SH-SY5Y (cell line): ENCODE measurements at regions not wholly inside any gene's neighbourhood (a gene's known extent, or its start where the extent isn't known, plus 50 kb on each side); places are given as distances from the start of the nearest gene placed in this dataset.

ENCODE experiments used
- GATA2 ChIP-seq: IDR thresholded peaks from 2 replicates; pipeline ENCODE4 v1.6.1; 2011; ENCODE audit warnings: mild to moderate bottlenecking, low read depth, low read length
- GATA3 ChIP-seq: IDR thresholded peaks from 2 replicates; pipeline ENCODE4 v1.6.1; 2011; ENCODE audit warnings: low read depth, mild to moderate bottlenecking, low read length, moderate library complexity

- TF ChIP-seq GATA2 (no peak), GATA3 (no peak)
Observed at GRCh38 chr21:19998453-19998852, 999.8 kb upstream of the NCAM2 start.

- TF ChIP-seq GATA2 (no peak), GATA3 (no peak)
Observed at GRCh38 chr21:19999369-20000272, 998.6 kb upstream of the NCAM2 start.

GRCh38 chr21:20004367-20004766, 993.8 kb upstream of the NCAM2 start:
- no peak for TF ChIP-seq GATA3
- no peak for TF ChIP-seq GATA2

GRCh38 chr21:20010691-20011200, 987.5 kb upstream of the NCAM2 start:
- TF ChIP-seq GATA2 (no peak), GATA3 (no peak)

- TF ChIP-seq GATA2: no peak
Observed at GRCh38 chr21:20013851-20014250, 984.4 kb upstream of the NCAM2 start.

GRCh38 chr21:20016435-20017005, 981.7 kb upstream of the NCAM2 start:
- TF ChIP-seq GATA3 (no peak), GATA2 (no peak)

GRCh38 chr21:20020026-20020425, 978.2 kb upstream of the NCAM2 start:
- TF ChIP-seq GATA3 (no peak), GATA2 (no peak)

- TF ChIP-seq GATA2: no peak
- no peak for TF ChIP-seq GATA3
Observed at GRCh38 chr21:20023193-20023592, 975.0 kb upstream of the NCAM2 start.

GRCh38 chr21:20024741-20025140, 973.5 kb upstream of the NCAM2 start:
- no peak for TF ChIP-seq GATA3
- TF ChIP-seq GATA2: no peak

GRCh38 chr21:20026543-20026942, 971.7 kb upstream of the NCAM2 start:
- no peak for TF ChIP-seq GATA3
- no peak for TF ChIP-seq GATA2

GRCh38 chr21:20030390-20030789, 967.8 kb upstream of the NCAM2 start:
- TF ChIP-seq GATA3 (no peak), GATA2 (no peak)

GRCh38 chr21:20031807-20032206, 966.4 kb upstream of the NCAM2 start:
- TF ChIP-seq GATA3 (no peak), GATA2 (no peak)

GRCh38 chr21:20040768-20041167, 957.4 kb upstream of the NCAM2 start:
- TF ChIP-seq GATA3: no peak

GRCh38 chr21:20045197-20045596, 953.0 kb upstream of the NCAM2 start:
- no peak for TF ChIP-seq GATA2
- no peak for TF ChIP-seq GATA3

GRCh38 chr21:20083336-20083735, 914.9 kb upstream of the NCAM2 start:
- TF ChIP-seq GATA2 (no peak), GATA3 (no peak)
